PC-3 (cell line): ENCODE measurements at regions not wholly inside any gene's neighbourhood (a gene's known extent, or its start where the extent isn't known, plus 50 kb on each side); places are given as distances from the start of the nearest gene placed in this dataset.

Source experiments
- ATAC-seq: fragments of 200-7000 bp; cut with Tn5 transposase; 2 replicates; pipeline ENCODE4 v1.9.1; 2020; ENCODE audit warnings: mild to moderate bottlenecking, moderate library complexity
- BruUV-seq: library from RNA; stranded (reverse); fragments of 400-500 nt; replicated peaks from 2 replicates; lab custom pipeline; 2021; lab: Mats Ljungman, UMichigan
- CTCF ChIA-PET: fragments of 300-600 bp; sonication (Branson Sonifier 250); formaldehyde crosslinking; loops from one replicate; lab custom pipeline; 2022; ENCODE audit warnings: antibody characterized with exemption; lab: Charles Lee
- POLR2A ChIA-PET: fragments of 300-600 bp; sonication (Branson Sonifier 250); formaldehyde crosslinking; loops from one replicate; lab custom pipeline; 2022; ENCODE audit warnings: antibody characterized with exemption; ENCODE audit not compliant: unreplicated experiment; lab: Charles Lee
- DNase-seq: peaks from one replicate; pipeline ENCODE4 v3.0.0-alpha.2; 2015
- H2AFZ ChIP-seq: fragments of 300-600 bp; sonication (generic); 2 replicates; pipeline ENCODE4 v1.6.0; 2016; ENCODE audit warnings: antibody characterized with exemption, low read length
- H3F3A ChIP-seq: fragments of 300-600 bp; sonication (generic); one replicate; pipeline ENCODE4 v1.6.0; 2017; ENCODE audit warnings: antibody characterized with exemption, low read length, control low read depth, mild to moderate bottlenecking; ENCODE audit not compliant: unreplicated experiment
- H3K27ac ChIP-seq: fragments of 300-600 bp; sonication (generic); 2 replicates; pipeline ENCODE4 v1.5.1; 2016; ENCODE audit warnings: mild to moderate bottlenecking, low read length
- H3K27me3 ChIP-seq: fragments of 300-600 bp; sonication (generic); 2 replicates; pipeline ENCODE4 v1.6.1; 2016; ENCODE audit warnings: low read length, mixed read lengths
- H3K36me3 ChIP-seq: fragments of 300-600 bp; sonication (generic); 2 replicates; pipeline ENCODE4 v1.6.1; 2016; ENCODE audit warnings: low read depth, mixed run types, low read length, mixed read lengths
- H3K4me1 ChIP-seq: fragments of 300-600 bp; sonication (generic); 2 replicates; pipeline ENCODE4 v1.5.1; 2016; ENCODE audit warnings: low read length; ENCODE audit not compliant: insufficient read depth
- H3K4me2 ChIP-seq: fragments of 300-600 bp; sonication (generic); 2 replicates; pipeline ENCODE4 v1.6.0; 2016; ENCODE audit warnings: low read length
- H3K4me3 ChIP-seq: fragments of 300-600 bp; sonication (generic); 2 replicates; pipeline ENCODE4 v1.5.1; 2016; ENCODE audit warnings: mild to moderate bottlenecking, low read length, mixed read lengths
- H3K79me2 ChIP-seq: fragments of 300-600 bp; sonication (generic); 2 replicates; pipeline ENCODE4 v1.6.1; 2017; ENCODE audit warnings: low read length, mixed read lengths
- H3K9ac ChIP-seq: fragments of 300-600 bp; sonication (generic); 2 replicates; pipeline ENCODE4 v1.6.0; 2016; ENCODE audit warnings: mild to moderate bottlenecking, low read length
- H3K9me2 ChIP-seq: fragments of 300-600 bp; sonication (generic); replicated peaks from 2 replicates; pipeline ENCODE4 v1.6.1; 2016; ENCODE audit warnings: mixed run types, low read length, mixed read lengths
- H3K9me3 ChIP-seq: fragments of 300-600 bp; sonication (generic); 2 replicates; pipeline ENCODE4 v1.6.1; 2016; ENCODE audit warnings: low read length, mixed read lengths
- H4K20me1 ChIP-seq: fragments of 300-600 bp; sonication (generic); 2 replicates; pipeline ENCODE4 v1.6.1; 2016; ENCODE audit warnings: low read length, mixed read lengths
- EZH2 ChIP-seq: fragments of 300-600 bp; sonication (generic); IDR thresholded peaks from one replicate; pipeline ENCODE4 v1.6.1; 2017; ENCODE audit warnings: antibody characterized with exemption, mild to moderate bottlenecking, low read length; ENCODE audit not compliant: unreplicated experiment
- EZH2phosphoT487 ChIP-seq: fragments of 300-600 bp; sonication (generic); IDR thresholded peaks from 2 replicates; pipeline ENCODE4 v1.6.1; 2018; ENCODE audit warnings: mild to moderate bottlenecking, antibody characterized with exemption, low read length, borderline replicate concordance
- intact Hi-C: fragments of 100-400 bp; cut with micrococcal nuclease; formaldehyde crosslinking; loops from 2 replicates; pipeline ENCODE4 v1.9.0; 2023
- TF ChIP-seq, protein P1 (sequence below): fragments of 300-600 bp; sonication (generic); conservative IDR thresholded peaks from 2 replicates; pipeline ENCODE4 v1.5.1; 2017; ENCODE audit warnings: antibody characterized with exemption, low read depth, mild to moderate bottlenecking, low read length

- intact Hi-C loops, result no loop called here
- Histone ChIP-seq H3F3A (no peaks in the 10 kb centered on the region), H3K27me3 (peaks cover 5% of the 10 kb centered on the region; the same call in 1 of the 2 replicates), H3K4me2 (no peak overlapping the region), H4K20me1 (no peaks in the 10 kb centered on the region), H3K9me3 (no peaks in the 10 kb centered on the region), H3K4me3 (no peak overlapping the region), H3K4me1 (no peaks in the 10 kb centered on the region), H3K9me2 (no peaks in the 10 kb centered on the region), H3K27ac (no peak overlapping the region), H3K9ac (no peak overlapping the region), H3K36me3 (no peaks in the 10 kb centered on the region), H3K79me2 (no peaks in the 10 kb centered on the region), H2AFZ (no peak overlapping the region)
- DNase-seq (peak; percentile 11), ATAC-seq (no peak)
- no TSS peak for BruUV-seq
- no peak for TF ChIP-seq EZH2
- TF ChIP-seq, protein P1, sequence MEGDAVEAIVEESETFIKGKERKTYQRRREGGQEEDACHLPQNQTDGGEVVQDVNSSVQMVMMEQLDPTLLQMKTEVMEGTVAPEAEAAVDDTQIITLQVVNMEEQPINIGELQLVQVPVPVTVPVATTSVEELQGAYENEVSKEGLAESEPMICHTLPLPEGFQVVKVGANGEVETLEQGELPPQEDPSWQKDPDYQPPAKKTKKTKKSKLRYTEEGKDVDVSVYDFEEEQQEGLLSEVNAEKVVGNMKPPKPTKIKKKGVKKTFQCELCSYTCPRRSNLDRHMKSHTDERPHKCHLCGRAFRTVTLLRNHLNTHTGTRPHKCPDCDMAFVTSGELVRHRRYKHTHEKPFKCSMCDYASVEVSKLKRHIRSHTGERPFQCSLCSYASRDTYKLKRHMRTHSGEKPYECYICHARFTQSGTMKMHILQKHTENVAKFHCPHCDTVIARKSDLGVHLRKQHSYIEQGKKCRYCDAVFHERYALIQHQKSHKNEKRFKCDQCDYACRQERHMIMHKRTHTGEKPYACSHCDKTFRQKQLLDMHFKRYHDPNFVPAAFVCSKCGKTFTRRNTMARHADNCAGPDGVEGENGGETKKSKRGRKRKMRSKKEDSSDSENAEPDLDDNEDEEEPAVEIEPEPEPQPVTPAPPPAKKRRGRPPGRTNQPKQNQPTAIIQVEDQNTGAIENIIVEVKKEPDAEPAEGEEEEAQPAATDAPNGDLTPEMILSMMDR, result no peak
- TF ChIP-seq EZH2phosphoT487, result no peak
- CTCF ChIA-PET, result no interaction called here
- POLR2A ChIA-PET, result no interaction called here
Observed at GRCh38 chr1:111045033-111045722, 81.5 kb upstream of the LRIF1 start.

- no peaks in the 10 kb centered on the region for H3K36me3 ChIP-seq
- ChIA-PET CTCF (no interaction called here), POLR2A (no interaction called here)
- BruUV-seq, result no TSS peak
- no peaks in the 10 kb centered on the region for H4K20me1 ChIP-seq
- H3K9me2 ChIP-seq, result no peaks in the 10 kb centered on the region
- H3K27me3 ChIP-seq, result no peaks in the 10 kb centered on the region
- intact Hi-C loops, result loop anchor here (1.0 to 5.0 kb wide), 2 partner anchors 249 to 300 kb away; no protein-coding TSS in a partner anchor
- no peaks in the 10 kb centered on the region for H3K9me3 ChIP-seq
- H3K9ac ChIP-seq, result no peak overlapping the region
- TF ChIP-seq, protein P1, result peak; percentile 88
- TF ChIP-seq EZH2 (no peak), EZH2phosphoT487 (no peak)
- no peaks in the 10 kb centered on the region for H3F3A ChIP-seq
- no peaks in the 10 kb centered on the region for H3K4me1 ChIP-seq
- DNase-seq (peak; percentile 74), ATAC-seq (no peak)
- H3K4me2 ChIP-seq, result no peak overlapping the region
- H3K4me3 ChIP-seq, result no peak overlapping the region
- no peak overlapping the region for H3K27ac ChIP-seq
- H2AFZ ChIP-seq, result no peak overlapping the region
- no peaks in the 10 kb centered on the region for H3K79me2 ChIP-seq
Observed at GRCh38 chr1:111032295-111032897, 68.7 kb upstream of the LRIF1 start.

DNA sequence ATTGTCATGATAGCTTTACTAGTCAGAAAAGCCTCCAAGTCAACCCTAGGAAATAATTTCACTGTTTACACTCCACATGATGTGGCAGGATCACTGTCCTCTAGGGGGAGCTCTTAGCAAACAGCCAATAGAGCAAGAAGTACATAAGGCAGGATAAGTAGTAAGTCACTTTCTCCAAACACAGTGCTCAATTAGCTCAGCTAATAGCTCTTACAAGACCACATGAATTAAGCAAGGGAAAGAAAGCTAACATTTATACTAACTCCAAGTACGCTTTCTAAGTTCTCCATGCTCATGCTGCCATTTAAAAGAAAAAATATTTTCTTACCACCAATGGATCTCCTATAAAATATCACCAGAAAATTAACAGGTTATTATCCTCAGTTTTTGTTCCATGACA lies 66.9 kb upstream of the LRIF1 start:
- Histone ChIP-seq H3K36me3 (no peaks in the 10 kb centered on the region), H3F3A (no peaks in the 10 kb centered on the region), H3K4me3 (no peak overlapping the region), H3K9ac (no peak overlapping the region), H3K79me2 (no peaks in the 10 kb centered on the region), H3K4me1 (no peaks in the 10 kb centered on the region), H3K27ac (no peak overlapping the region), H3K9me3 (no peaks in the 10 kb centered on the region), H3K27me3 (no peaks in the 10 kb centered on the region), H3K9me2 (no peaks in the 10 kb centered on the region), H2AFZ (no peak overlapping the region), H4K20me1 (no peaks in the 10 kb centered on the region), H3K4me2 (no peak overlapping the region)
- intact Hi-C loops, result loop anchor here (5.0 kb wide), 1 partner anchor 302 kb away; no protein-coding TSS in a partner anchor
- BruUV-seq, result no TSS peak
- ATAC-seq (peak; percentile 92), DNase-seq (peak; percentile 80)
- no peak for TF ChIP-seq EZH2phosphoT487
- no peak for TF ChIP-seq EZH2
- TF ChIP-seq, protein P1, result peak; percentile 95
- ChIA-PET POLR2A (no interaction called here), CTCF (interaction anchor here (0.5 to 1.1 kb wide), 5 partner anchors 38 to 618 kb away, joined by 3 to 5 read pairs (median 4); no protein-coding TSS in a partner anchor)
